CD4-positive, alpha-beta T cell treated with Interferon gamma for 1 hour (primary cell): ENCODE measurements at regions not wholly inside any gene's neighbourhood (a gene's known extent, or its start where the extent isn't known, plus 50 kb on each side); places are given as distances from the start of the nearest gene placed in this dataset.

Experiments used
- DNase-seq: peaks from one replicate; pipeline ENCODE4 v3.0.0-alpha.2; 2020

DNA sequence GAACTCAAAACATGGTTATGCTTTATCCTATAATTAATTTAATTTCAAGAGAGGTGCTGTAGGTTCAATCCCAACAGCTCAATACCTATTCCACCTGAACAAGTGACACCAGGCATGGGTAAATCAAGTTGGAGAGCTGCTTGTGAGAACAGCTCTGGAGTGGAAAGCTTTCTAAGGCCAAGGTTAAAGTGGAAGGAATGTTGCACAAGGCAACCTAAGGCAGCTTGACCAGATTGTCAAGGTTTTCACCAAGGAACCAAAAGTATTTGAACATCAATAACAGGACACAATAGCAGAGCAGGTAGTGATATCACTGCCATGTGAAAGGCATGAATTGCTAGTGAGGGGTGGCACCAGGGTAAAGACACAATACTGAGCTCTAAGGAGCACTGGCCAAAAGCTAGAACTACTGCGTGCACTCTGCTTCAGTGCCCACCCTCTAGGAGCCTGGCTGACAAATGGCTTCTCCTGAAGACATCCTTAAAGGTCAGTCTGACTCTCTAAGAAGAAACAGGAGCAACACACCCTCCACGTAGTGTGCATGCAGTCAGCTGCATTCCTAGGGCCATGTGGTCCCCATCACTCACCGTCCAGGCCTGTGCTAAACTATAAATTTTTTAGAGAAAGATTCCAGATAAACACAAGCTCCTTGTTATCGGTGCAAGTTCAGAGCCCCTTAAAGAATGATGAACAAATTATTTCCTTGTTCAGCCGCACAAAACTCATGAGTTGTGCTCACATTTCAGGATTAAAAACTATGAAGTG is 677.7 kb upstream of the KLF4 start:
- DNase-seq = no peak

DNA sequence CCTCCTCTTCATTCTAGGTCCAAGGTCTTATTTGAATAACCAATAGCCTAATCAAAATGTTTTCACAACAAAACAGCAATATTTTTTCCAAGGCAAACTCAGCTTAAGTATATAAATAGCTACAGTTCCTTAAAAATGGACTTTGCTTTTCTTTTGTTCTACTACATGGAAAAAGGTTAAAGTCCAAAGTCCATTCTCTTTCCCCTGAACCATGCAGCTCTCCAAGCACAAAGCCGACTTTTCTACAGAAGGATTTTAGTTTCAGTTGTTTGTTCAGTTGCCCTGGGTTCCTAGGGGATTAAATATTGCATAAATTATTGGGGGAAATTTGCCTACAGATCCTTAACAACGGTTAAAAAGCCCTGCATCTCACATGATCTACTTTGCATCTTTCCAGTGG is 677.0 kb upstream of the KLF4 start:
- DNase-seq = no peak

DNA sequence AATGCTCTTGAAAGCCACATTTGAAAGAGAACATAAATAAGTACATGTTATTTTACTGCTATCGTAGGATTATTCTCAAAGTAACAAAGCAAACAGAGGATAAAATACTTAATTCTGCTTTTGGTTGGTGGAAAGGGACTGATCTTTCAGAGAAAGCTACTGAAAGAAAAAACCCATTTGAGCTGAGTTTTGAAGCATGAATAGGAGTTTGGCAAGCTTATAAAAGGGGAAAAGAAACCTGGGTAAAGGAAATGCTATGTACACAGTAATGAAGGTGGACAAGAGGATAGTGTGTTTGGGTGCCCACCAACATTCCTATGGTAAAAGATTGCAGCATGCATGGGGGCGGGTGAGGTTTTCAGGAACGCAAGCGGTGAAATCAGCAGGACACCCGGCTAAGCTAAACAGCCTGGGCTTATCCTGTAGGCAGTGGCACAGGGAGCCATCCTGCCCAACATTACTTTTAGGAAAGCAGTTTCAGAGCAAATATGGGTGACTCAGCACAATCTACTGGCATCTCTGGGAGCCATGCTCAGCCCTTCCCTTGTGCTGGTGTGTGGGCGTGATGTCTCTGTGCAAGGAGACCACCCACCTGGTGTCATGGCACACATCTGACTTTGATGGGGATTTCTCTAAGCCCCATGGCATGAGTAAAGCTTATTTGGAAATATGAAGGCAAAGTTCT is 673.9 kb upstream of the KLF4 start:
- DNase-seq = no peak

DNA sequence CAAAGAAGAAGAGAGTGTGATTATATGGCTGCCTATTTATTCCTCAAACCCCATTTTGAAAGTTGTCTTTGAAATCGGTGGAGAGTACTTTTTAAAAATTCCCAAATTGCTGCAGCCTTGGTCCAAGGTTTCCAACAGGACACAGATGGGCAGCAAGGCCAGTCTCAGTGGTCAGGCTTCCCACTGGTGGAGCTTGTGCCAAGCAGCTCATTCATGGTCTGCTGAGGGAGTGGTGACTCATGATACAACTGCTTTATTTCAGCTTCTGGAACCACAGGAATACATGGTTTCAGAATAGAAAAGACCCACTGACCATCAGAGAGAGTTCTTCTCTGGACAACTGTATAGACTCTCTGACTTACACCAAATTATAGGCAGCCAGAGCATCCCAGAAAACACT is 673.1 kb upstream of the KLF4 start:
- DNase-seq = no peak

DNA sequence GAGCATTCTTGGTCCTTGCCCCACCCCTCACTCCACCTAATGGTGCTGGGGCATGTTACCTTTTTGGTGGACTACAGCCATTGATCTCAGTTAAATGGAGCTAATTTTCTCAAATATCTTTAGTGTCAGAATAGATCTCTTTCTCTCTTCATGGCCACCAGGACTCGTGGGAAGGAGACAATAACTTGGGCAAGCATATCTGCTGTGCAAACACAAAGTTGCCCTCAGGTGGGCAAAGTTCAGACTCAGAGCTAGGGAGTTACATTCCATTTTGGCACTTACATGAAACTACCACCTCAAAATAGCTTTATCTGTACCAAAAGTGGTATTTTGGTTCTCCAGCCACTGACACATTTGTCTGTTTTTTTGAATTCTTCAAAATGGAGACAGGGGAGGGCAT is 671.9 kb upstream of the KLF4 start:
- no peak for DNase-seq

DNA sequence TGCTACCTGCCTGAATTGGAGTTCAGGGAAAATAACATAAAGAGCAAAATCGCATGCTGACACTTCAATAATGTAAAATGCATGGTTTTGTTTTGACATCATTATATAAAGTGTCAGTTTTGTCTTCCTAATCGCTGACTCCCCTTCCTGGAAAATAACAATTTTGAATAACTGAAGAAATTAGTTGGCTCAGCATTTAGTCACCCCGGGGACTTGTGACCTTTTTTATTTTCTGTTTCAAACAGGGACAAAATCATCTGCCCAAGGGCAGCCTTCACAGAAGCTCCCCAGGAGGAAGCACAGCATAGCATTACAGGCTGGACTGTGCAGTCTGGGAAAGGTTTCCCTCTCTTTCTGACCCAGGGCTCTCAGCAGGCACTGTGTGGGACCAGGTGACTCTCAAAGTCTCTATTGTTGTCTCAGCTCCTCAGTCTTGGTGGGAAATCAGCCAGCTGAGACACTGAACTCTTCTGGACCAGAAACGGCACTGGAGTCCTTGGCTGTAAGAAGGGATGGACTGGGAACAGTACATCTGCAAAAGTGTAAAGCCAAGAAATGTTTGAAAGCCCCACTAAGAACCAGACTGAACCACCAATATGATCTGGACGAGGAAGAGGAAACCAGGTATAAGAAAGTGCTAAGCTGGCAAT is 671.3 kb upstream of the KLF4 start:
- DNase-seq = no peak

DNA sequence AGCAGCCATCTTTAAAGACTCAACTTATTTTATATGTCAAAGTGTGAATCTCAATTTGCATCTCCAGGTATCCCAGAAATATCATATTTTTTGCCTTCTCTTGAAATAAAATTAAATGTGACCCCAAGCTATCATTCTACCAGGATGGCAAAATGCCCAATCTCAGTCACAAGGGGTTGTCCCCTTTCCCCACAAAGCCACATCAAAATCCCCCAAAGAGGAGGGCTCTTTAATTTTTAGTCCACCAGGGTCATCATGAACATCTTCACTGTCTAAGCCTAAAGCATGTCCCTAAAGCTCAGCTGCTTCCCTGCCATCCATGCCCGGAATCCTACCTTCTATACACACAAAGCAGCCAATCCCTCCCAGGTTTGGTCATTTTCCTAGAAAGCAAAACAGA is 670.5 kb upstream of the KLF4 start:
- no peak for DNase-seq

DNA sequence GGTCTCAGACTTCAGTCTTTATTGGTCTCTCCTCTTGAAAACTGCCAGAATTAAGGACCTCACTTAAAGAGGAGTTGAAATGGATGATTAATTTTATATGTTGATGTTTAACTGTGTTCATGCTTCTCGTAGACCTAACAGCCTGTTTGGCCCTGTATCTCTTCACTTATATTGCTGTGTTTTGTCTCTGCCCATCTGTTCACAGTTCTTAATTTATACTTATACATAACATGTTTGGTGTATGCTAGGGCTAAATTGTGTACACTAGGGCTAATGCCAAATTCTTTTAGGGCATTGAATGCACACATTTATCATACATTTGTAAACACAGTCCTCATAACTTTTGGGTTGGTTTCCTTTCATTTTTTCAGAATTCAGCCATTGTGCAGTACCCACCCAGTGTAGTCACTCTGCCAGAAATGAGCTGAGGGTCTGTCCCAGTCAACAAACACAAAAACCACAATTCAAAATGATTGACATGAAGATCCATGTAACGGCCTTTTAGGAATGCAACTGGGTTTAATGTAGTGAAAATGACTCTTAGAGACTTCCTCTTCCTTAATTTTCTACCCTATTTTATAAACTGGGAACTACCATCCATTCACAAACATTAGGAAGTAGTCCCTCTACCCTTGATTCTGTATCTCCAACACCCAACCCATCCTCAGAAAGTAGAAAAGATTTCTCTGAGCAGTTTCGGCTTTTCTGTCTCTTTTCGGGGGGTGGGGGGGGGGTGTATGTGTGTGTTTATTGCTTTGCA is 668.8 kb upstream of the KLF4 start:
- DNase-seq = no peak

DNA sequence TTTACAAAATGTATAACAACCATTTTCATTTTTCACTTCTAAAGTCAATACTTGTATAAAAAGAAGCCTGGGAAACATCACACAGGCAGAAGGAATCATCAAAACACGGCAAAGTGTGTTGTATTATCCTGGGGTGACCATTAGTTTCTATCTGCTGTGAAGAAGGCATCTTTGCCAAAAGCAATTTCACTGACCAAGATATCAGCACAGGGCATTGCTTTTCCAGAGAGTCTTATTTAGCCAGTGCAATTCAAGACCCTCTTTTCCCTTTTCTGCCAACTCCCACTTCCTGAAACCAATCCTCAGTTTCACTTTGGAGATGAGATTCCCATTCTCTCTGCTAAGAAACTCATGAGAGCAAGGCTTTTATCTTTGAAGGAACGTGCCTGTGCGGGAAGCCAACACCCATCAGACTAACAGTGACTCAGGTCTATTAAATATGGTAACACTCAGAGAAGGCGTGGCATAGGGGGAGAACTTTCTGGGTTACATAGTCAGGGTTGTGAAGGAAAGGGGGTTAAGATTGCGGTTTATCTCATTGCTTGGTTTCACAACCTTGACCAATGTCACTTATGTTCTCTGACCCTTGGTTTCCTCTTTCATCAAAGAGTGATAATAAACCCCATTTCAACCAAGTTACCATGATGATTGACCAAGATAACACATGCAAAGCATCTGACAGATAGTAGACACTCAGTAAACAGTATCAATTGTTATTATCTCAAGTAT is 666.9 kb upstream of the KLF4 start:
- no peak for DNase-seq

DNA sequence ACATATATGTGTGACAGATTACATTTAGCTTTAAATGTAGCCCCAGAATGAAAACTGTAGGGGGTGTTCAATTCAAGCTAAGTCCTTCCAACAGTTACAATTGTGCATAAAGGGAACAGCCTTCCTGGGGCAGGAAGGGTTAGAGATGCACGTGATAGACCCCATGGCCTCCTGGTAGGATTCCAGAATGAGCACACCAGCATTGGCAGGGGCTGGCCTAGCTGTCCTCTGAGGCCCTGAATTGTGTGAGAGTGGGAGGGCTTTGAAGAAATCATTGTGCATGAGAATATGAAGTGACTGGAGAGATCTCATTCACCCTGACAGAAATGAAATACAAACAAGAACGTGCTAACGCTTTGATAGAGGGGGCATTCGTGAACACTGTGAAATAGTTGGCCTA is 663.8 kb upstream of the KLF4 start:
- DNase-seq = no peak

DNA sequence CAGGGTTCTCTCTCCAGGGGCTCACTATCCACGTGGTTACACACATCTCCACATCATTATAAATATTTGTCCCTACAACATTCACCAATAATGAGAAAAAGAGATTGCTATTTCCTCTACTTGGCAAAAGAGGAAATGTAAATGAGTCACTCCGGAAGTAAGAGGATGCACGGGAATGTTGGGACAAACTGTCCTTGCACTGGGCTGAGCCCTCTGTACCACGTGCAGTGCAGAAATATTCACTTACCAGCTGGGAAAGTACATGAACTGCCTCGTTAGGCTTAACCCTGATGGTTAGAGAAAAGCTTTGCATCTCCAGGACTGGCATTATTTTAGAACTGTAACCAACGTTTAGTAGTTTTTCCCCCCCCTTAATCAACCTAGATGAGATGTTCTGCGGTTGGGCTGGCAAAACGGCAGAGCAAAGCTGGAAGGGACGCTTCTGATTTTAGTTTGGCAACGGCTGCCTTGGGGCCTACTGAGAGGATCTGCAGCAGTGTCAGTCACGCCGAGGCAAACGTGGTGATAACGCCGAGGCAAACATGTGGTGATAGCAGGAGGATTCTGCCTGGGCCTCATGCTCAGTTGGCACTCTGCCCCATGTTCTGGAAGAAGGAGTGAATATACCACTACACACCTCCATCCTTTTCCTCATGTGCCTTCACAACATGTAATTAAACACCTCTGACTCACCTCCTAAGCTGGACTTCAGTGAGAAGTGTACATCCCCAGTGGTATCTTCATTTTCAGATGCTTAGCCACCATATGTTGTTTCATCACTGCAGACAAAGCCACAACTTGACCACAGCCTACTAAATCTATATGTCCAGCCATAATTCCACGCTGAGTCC is 661.4 kb upstream of the KLF4 start:
- no peak for DNase-seq

DNA sequence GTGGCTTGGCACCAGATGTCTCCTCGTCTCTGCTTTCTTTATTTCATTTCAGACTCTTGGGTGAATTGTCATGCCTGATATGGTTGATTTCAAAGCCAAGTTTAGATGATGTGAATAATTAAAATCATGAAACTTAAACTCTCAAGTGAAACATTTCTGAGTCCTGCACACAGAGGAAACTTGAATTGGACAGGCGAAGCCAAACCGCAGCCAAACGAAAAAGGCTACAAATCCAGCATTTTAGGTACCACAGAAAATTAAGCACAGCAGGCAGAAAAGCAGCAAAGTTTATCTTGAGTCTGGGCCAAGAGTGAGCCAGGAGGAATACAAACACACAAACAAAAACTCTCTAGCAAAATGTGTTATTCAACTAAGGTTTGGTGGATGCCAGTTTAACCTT is 659.8 kb upstream of the KLF4 start:
- no peak for DNase-seq

DNA sequence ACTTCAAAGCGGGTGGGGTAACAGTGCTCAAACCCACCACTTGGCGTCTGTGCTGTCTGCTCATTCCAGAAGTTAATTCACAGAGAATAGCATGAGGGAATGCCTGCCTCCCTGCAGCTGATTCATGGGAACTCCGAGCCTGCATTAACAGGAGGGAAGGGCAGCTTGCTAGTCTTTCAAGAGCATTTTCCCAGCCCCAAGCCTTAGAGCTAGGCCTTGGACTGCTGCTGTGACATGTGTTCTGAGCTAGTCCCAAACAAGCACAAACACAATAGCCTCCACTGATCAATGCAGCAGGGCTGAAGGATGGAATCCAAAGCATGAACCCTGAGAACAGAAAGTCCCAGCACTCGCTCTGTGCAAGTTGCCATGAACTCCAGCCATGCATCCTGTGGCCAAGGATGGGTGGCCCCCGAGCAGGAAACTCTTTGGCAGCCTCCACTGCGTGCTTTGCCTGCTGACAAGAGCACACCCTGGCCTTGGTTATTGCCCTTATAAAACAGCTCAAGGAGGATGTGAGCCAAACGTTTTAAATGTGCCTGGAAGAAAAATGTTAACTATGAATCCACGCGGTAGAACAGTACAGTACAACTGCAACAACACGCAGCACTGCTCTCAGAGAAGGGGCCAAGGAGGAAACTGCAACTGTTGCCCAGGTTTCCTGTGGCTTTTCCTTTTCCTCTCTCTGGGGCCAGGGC is 653.1 kb upstream of the KLF4 start:
- DNase-seq = no peak

DNA sequence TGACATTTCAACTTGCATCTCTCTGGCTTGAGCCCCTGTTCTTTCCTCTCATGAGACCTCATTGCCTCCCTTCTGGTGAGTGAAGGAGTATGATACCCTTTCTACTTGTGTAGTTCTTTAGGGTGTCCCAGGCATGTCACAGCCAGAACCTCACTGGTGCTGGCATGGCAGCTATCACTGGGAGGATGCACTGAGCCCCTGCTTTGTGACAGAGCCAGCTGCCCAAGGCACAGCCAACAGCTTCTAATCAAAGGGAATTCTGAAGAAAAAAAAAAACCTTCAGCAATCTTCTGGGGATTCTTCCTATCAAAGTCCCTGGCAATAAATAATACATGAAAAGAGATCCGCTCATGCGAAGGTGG is 652.6 kb upstream of the KLF4 start:
- DNase-seq = no peak

DNA sequence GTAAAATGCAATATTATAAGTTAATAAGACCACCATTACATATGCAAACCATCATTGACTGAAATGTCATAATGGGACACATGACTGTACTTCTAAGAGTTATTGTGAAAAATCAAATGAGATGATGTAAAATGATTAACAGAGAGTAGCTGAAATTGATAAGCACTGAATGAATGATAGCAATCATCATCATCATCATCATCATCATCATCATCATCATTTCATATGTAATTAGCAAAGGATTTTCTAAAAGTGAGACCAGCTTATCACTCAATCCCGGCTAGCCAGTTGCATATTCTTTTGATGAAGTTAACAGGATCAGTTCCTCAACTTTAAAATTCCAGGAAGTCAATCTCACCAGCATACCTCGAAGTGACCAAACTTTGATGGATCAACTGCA is 650.3 kb upstream of the KLF4 start:
- DNase-seq = no peak

DNA sequence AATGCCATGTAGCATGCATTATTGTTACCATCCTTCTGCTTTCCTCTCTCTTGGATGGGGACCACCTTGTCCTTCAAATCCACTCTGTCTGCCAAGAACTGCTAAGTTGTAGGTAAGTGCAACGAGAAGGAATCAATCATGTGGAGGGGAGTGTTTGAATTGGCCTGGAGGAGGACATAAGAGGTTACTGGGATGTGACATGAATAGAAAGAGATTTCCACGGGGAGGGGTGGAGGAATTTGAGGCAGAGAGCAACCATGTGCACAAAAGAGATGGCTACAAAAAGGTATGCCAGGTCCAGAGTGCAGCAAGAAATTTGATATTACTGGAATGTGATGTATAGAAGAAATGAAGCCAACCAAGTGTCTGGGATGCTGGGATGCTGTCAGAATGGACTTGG is 648.9 kb upstream of the KLF4 start:
- DNase-seq = no peak

DNA sequence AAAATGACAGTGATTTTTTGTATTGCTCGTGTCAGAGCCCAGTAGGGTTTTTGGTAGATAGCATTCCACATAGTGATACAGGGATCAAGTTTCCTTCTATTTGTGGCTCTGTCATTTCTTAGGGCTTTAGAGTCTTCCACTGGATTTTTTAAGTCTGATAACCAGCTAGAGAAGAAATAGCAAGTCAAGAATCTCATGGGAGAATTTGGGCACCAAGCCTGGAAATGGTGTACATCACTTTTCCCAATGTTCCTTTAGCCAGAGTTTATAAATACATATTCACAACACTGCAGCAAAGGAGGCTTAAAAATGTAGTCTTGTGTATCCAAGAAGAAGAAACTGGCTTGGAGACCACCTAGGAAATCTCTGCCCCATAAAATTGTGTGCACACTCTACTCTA is 647.1 kb upstream of the KLF4 start:
- DNase-seq = no peak

DNA sequence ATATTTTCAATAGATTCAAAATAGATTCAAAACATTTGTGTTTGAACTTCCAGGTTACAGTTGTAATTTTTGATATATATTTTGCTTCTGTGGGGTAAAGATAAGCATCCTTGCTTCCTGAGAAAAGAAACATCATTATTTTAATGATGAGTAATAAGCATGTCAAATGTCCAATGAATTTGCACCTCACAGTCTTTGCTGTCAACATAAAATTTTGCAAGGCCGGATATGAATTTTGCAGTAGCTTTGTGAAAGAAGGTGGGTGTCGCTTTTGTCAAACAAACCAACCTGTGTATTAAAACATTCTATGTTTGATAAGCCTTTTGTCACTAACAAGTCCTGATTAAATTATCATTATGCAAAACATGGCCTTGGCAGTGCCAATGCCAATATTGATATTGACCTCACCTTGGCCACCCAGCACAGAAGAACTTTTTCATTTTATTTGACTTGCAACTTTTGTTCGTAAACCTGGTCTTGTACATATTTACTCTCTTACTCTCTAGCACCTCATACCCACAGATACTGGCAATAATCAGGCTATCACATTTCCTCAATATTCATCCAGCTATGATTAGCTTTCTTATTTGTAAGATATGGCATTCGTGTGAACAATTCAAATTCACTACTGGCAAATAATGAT is 645.0 kb upstream of the KLF4 start:
- no peak for DNase-seq

DNA sequence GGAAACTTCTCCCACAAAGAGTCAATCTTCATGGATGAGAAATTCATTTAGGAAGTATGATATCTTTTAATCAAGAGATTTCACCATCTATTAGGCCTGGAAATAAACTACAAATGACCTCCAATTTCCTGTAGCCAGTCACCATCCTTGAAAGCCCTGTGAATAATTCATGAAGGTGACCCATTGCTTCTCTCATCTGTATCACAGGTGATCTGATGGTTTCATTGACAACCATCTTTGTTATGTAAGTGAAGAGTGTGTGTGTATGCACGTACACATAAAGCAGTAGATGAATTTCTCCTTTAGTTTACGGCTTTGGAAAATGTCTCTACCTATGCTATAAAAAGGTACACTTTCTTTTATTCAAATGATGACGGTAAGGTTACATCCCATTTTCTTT is 644.1 kb upstream of the KLF4 start:
- no peak for DNase-seq

DNA sequence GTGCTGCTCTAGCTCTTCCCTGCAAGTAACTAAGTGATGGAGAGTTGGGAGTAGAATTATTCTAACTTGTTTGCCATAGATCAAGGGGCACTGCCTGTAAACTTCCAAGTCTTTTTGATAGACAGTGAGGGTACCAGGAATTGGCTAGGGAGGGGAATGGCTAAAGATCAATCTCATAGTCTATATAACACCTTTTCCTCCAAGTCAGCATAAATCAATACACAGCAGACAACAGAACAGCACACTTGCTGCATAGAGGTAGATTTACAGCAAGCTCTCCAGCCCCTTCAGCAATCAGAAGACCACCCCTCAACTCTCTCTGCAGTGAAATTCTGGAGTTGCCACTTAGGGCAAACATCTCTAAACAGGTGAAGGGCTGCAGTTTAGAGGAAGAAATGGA is 643.5 kb upstream of the KLF4 start:
- DNase-seq = no peak

DNA sequence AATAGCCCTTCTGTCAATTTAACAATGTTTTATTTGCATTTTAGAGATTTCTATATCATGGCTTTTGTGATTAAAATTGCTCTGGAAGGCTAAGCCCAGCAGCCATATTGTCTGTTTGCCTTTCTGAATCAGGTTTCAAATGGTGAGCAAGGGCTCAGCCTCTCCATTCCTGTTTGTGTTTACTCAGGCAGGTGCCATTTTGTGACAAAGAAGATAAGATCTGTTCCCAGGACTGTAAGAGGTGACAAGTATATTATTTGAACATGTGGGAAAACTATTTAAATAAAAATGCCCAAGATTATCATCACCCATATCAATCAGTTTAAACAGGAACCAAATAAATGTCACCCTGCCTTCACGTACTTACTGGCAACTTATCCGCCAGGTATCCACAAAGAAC is 641.3 kb upstream of the KLF4 start:
- DNase-seq = no peak
